Esophagus squamous epithelium (tissue), 4 donors: ENCODE measurements at regions not wholly inside any gene's neighbourhood (a gene's known extent, or its start where the extent isn't known, plus 50 kb on each side); places are given as distances from the start of the nearest gene placed in this dataset.

ENCODE experiments used
- POLR2A ChIP-seq, 4 donors: fragments of 450-650 bp; IDR thresholded peaks; one replicate each; pipeline ENCODE4 v1.6.1; 2017; ENCODE audit warnings: antibody characterized with exemption in 4 of 4, mild to moderate bottlenecking in 4 of 4, moderate library complexity in 3 of 4
- TF ChIP-seq, protein P1 (sequence below), 6 experiments: fragments of 450-650 bp in 4 of 6; fragments of 200-600 bp in 2 of 6; sonication (generic) in 2 of 6; IDR thresholded peaks; one replicate each; pipeline ENCODE4 v1.5.1; 2016 to 2019; ENCODE audit warnings: antibody characterized with exemption in 6 of 6, mild to moderate bottlenecking in 4 of 6, moderate library complexity in 4 of 6

- TF ChIP-seq, protein P1, sequence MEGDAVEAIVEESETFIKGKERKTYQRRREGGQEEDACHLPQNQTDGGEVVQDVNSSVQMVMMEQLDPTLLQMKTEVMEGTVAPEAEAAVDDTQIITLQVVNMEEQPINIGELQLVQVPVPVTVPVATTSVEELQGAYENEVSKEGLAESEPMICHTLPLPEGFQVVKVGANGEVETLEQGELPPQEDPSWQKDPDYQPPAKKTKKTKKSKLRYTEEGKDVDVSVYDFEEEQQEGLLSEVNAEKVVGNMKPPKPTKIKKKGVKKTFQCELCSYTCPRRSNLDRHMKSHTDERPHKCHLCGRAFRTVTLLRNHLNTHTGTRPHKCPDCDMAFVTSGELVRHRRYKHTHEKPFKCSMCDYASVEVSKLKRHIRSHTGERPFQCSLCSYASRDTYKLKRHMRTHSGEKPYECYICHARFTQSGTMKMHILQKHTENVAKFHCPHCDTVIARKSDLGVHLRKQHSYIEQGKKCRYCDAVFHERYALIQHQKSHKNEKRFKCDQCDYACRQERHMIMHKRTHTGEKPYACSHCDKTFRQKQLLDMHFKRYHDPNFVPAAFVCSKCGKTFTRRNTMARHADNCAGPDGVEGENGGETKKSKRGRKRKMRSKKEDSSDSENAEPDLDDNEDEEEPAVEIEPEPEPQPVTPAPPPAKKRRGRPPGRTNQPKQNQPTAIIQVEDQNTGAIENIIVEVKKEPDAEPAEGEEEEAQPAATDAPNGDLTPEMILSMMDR (IDR thresholded peaks at IDR 0.05), result no peak
- TF ChIP-seq POLR2A (IDR thresholded peaks at IDR 0.05), result no peak
These were observed 131.7 kb upstream of the ISX start for GRCh38 chr22:34934261-34934660.
